Right lobe of liver (tissue), 4 donors: ENCODE measurements at regions not wholly inside any gene's neighbourhood (a gene's known extent, or its start where the extent isn't known, plus 50 kb on each side); places are given as distances from the start of the nearest gene placed in this dataset.
"Not testable (repeated sequence)": the region's sequence is repeated elsewhere in the genome, so short reads cannot be mapped to it uniquely, and the experiment has no call there.

ENCODE experiments used
- CTCF ChIP-seq, 4 donors: fragments of 200-600 bp in 3 of 4; fragments of 450-650 bp in 1 of 4; IDR thresholded peaks; one replicate each; pipeline versions ENCODE4 v1.5.1 to v1.8.0; 2016 to 2022; ENCODE audit warnings: antibody characterized with exemption in 4 of 4, mild to moderate bottlenecking in 2 of 4
- POLR2A ChIP-seq: fragments of 450-650 bp; IDR thresholded peaks from one replicate; pipeline ENCODE4 v1.6.1; 2017; ENCODE audit warnings: antibody characterized with exemption, mild to moderate bottlenecking
- donor health status: DM: no; HTN: no; CAD: no.
- donor health status: DM: no; HTN: no; CAD: no.
- donor health status: DM: no; HTN: yes; CAD: no.

GRCh38 chr2:185988907-185989306, 250.3 kb downstream of the FSIP2 start:
- TF ChIP-seq CTCF (IDR thresholded peaks at IDR 0.05); POLR2A: not testable (repeated sequence)
